DOHH2 (cell line): ENCODE measurements at regions not wholly inside any gene's neighbourhood (a gene's known extent, or its start where the extent isn't known, plus 50 kb on each side); places are given as distances from the start of the nearest gene placed in this dataset.

Experiments
- H3F3A ChIP-seq: fragments of 200-600 bp; sonication (generic), shearing (Covaris generic); 2 replicates; pipeline ENCODE4 v1.6.0; 2016; ENCODE audit warnings: antibody characterized with exemption, mild to moderate bottlenecking; ENCODE audit not compliant: control insufficient read depth, insufficient read depth
- H3K27ac ChIP-seq: fragments of 200-600 bp; sonication (generic); 2 replicates; pipeline ENCODE4 v1.5.1; 2014; ENCODE audit warnings: low read depth, mild to moderate bottlenecking, low read length, moderate library complexity
- H3K27me3 ChIP-seq: fragments of 200-600 bp; sonication (generic); 2 replicates; pipeline ENCODE4 v1.6.1; 2014; ENCODE audit warnings: mild to moderate bottlenecking, low read length, mixed read lengths; ENCODE audit not compliant: control insufficient read depth
- H3K36me3 ChIP-seq: fragments of 200-600 bp; sonication (generic); 2 replicates; pipeline ENCODE4 v1.6.1; 2014; ENCODE audit warnings: mild to moderate bottlenecking, low read length, moderate library complexity, mixed read lengths; ENCODE audit not compliant: control insufficient read depth
- H3K4me1 ChIP-seq: fragments of 200-600 bp; sonication (generic); 2 replicates; pipeline ENCODE4 v1.6.1; 2014; ENCODE audit warnings: mild to moderate bottlenecking, low read length, mixed read lengths; ENCODE audit not compliant: control insufficient read depth
- H3K4me2 ChIP-seq: fragments of 200-600 bp; sonication (generic); 2 replicates; pipeline ENCODE4 v1.6.0; 2014; ENCODE audit warnings: mild to moderate bottlenecking, low read length, moderate library complexity
- H3K4me3 ChIP-seq: fragments of 200-600 bp; sonication (generic); 2 replicates; pipeline ENCODE4 v1.5.1; 2014; ENCODE audit warnings: mild to moderate bottlenecking, low read length, mixed read lengths
- H3K79me2 ChIP-seq: fragments of 200-600 bp; sonication (generic); 2 replicates; pipeline ENCODE4 v1.6.1; 2014; ENCODE audit warnings: mild to moderate bottlenecking, low read length, mixed read lengths; ENCODE audit not compliant: control insufficient read depth
- H3K9me2 ChIP-seq: fragments of 200-600 bp; sonication (generic); replicated peaks from 2 replicates; pipeline ENCODE4 v1.6.1; 2014; ENCODE audit warnings: mild to moderate bottlenecking, low read length, mixed read lengths; ENCODE audit not compliant: control insufficient read depth
- H3K9me3 ChIP-seq: fragments of 200-600 bp; sonication (generic); 2 replicates; pipeline ENCODE4 v1.6.1; 2014; ENCODE audit warnings: antibody characterized with exemption, low read length, mixed read lengths; ENCODE audit not compliant: control insufficient read depth, insufficient read depth
- H4K20me1 ChIP-seq: fragments of 200-600 bp; sonication (generic); 2 replicates; pipeline ENCODE4 v1.6.0; 2014; ENCODE audit warnings: low read depth, mild to moderate bottlenecking, antibody characterized with exemption, low read length, moderate library complexity; ENCODE audit not compliant: control insufficient read depth, insufficient read depth
- EZH2phosphoT487 ChIP-seq: fragments of 200-600 bp; sonication (generic); IDR thresholded peaks from 2 replicates; pipeline ENCODE4 v1.6.1; 2017; ENCODE audit warnings: borderline replicate concordance, mild to moderate bottlenecking, antibody characterized with exemption, low read length, moderate library complexity, mixed read lengths
- TF ChIP-seq, protein P1 (sequence below): fragments of 200-600 bp; sonication (generic); IDR thresholded peaks from one replicate; pipeline ENCODE4 v1.5.1; 2014; ENCODE audit warnings: antibody characterized with exemption, mild to moderate bottlenecking, low read depth, low read length; ENCODE audit not compliant: poor library complexity, severe bottlenecking

DNA sequence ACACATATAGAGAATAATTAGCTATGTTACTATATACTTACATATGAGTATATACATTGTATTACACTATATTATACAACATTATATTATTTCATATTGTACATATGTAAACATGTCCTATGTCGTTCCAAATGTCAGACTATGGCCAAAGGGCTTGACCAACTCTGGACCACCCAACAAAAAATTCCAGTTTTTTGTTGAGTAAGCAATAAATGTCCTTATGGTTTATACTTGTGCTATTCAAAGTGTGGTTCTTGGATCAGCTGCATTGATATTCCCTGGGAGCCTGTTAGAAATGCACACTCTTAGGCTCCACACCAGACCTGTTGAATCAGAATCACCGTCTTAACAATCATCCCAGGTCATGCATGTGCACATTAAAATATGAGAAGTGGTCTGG lies 225.4 kb upstream of the ZFP64 start:
- no peak overlapping the region for H3K4me3 ChIP-seq
- H3K4me2 ChIP-seq, result no peak overlapping the region
- TF ChIP-seq, protein P1, sequence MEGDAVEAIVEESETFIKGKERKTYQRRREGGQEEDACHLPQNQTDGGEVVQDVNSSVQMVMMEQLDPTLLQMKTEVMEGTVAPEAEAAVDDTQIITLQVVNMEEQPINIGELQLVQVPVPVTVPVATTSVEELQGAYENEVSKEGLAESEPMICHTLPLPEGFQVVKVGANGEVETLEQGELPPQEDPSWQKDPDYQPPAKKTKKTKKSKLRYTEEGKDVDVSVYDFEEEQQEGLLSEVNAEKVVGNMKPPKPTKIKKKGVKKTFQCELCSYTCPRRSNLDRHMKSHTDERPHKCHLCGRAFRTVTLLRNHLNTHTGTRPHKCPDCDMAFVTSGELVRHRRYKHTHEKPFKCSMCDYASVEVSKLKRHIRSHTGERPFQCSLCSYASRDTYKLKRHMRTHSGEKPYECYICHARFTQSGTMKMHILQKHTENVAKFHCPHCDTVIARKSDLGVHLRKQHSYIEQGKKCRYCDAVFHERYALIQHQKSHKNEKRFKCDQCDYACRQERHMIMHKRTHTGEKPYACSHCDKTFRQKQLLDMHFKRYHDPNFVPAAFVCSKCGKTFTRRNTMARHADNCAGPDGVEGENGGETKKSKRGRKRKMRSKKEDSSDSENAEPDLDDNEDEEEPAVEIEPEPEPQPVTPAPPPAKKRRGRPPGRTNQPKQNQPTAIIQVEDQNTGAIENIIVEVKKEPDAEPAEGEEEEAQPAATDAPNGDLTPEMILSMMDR, result no peak
- no peak for TF ChIP-seq EZH2phosphoT487
- H3K9me3 ChIP-seq, result no peaks in the 10 kb centered on the region
- H3K79me2 ChIP-seq, result no peaks in the 10 kb centered on the region
- no peaks in the 10 kb centered on the region for H3K4me1 ChIP-seq
- no peaks in the 10 kb centered on the region for H3K36me3 ChIP-seq
- no peak overlapping the region for H3K27ac ChIP-seq
- H3F3A ChIP-seq, result no peaks in the 10 kb centered on the region
- H4K20me1 ChIP-seq, result no peaks in the 10 kb centered on the region
- H3K9me2 ChIP-seq, result no peaks in the 10 kb centered on the region
- H3K27me3 ChIP-seq, result no peaks in the 10 kb centered on the region

DNA sequence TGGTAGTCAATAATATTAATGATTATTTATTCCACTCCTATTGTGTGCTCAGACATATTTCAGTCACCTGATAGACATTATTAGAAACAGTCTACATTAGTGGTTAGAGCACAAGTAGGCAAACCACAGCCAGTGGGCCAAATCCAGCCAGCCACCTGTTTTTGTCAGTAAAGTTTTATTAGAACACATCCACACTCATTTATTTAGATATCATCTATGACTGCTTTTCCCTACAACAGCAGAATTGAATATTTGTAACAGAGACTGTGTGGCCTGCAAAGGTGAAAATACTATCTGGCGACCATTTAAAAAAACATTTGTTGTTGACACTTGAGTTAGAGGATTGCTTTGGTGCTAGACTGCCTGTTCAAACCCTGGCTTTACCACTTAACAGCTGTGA lies 220.0 kb upstream of the ZFP64 start:
- no peak overlapping the region for H3K27ac ChIP-seq
- H3K27me3 ChIP-seq, result no peaks in the 10 kb centered on the region
- no peak overlapping the region for H3K4me2 ChIP-seq
- no peaks in the 10 kb centered on the region; the same call in 1 of the 2 replicates for H3K9me2 ChIP-seq
- H3K9me3 ChIP-seq, result no peaks in the 10 kb centered on the region; the same call in 1 of the 2 replicates
- no peaks in the 10 kb centered on the region for H3K79me2 ChIP-seq
- no peaks in the 10 kb centered on the region for H3K36me3 ChIP-seq
- H4K20me1 ChIP-seq, result no peaks in the 10 kb centered on the region
- H3K4me3 ChIP-seq, result no peak overlapping the region
- no peaks in the 10 kb centered on the region for H3F3A ChIP-seq
- no peak for TF ChIP-seq EZH2phosphoT487
- TF ChIP-seq, protein P1, result no peak
- no peaks in the 10 kb centered on the region for H3K4me1 ChIP-seq

- no peaks in the 10 kb centered on the region for H3K27me3 ChIP-seq
- H3K27ac ChIP-seq, result no peak overlapping the region
- no peaks in the 10 kb centered on the region for H3K79me2 ChIP-seq
- H3K4me2 ChIP-seq, result no peak overlapping the region
- no peaks in the 10 kb centered on the region for H4K20me1 ChIP-seq
- no peaks in the 10 kb centered on the region for H3K36me3 ChIP-seq
- TF ChIP-seq, protein P1, result no peak
- no peak for TF ChIP-seq EZH2phosphoT487
- H3K4me3 ChIP-seq, result no peak overlapping the region
- no peaks in the 10 kb centered on the region; the same call in 1 of the 2 replicates for H3K9me3 ChIP-seq
- no peaks in the 10 kb centered on the region; the same call in 1 of the 2 replicates for H3K9me2 ChIP-seq
- H3K4me1 ChIP-seq, result no peaks in the 10 kb centered on the region
- H3F3A ChIP-seq, result no peaks in the 10 kb centered on the region
Measured at GRCh38 chr20:52410731-52411234, 219.2 kb upstream of the ZFP64 start.
